ENCODE measurements at regions not wholly inside any gene's neighbourhood (a gene's known extent, or its start where the extent isn't known, plus 50 kb on each side); places are given as distances from the start of the nearest gene placed in this dataset.

GRCh38 chr13:76638882-76639281, 247.3 kb downstream of the KCTD12 start:
- TF ChIP-seq CTCF (conservative IDR thresholded peaks at IDR 0.05), result no peak
- no peak for TF ChIP-seq EZH2 (IDR thresholded peaks at IDR 0.05; ENCODE audit: low read depth)
